NOMO-1 treated with DMSO at 0.1 percent for 48 hours (cell line): ENCODE measurements at regions not wholly inside any gene's neighbourhood (a gene's known extent, or its start where the extent isn't known, plus 50 kb on each side); places are given as distances from the start of the nearest gene placed in this dataset.
A peak's percentile ranks its signal among the peaks of the same experiment; 100 is the strongest.
"Not testable (repeated sequence)": the region's sequence is repeated elsewhere in the genome, so short reads cannot be mapped to it uniquely, and the experiment has no call there.

ENCODE experiments used
- DNase-seq: peaks from one replicate; lab custom pipeline; 2025; ENCODE audit not compliant: unreplicated experiment; lab: John Stamatoyannopoulos, UW

DNA sequence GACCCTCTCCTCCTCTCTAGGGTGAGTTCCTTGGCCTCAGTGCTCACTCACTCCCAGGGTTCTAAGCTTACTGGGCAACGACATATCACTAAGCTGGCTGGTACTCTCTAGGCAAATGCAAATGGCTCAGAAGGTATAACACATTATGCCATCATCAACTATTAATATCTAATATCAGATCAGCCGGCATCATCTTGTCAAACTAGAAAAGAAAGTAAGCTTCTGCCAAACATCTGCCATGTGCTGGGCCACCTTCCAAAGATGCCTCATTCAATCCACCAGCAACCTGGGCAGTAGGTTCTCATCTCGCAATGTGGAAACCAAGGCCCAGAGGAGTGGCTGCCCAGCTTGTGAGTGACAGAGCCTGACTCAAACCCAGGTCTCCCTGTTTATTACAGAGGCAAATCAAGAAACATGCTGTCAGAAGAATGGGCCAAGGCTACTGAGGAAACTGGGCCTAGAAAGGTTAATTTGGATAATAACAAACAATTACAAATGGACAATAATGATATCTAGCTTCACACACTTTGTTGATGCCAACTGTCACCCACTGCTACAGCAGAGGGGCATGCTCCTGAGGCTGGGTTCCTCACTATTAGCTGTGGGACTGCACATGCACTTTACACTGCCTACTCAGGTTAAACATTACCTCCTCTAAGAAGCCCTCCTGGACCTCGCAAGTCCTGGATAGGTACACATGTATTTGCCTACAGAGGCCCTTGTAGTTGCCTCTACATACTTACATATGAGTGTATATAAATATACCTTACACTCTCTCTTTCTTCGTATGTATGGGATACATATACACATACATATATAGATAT, 183.3 kb upstream of the JUN start:
- DNase-seq: no peak

DNA sequence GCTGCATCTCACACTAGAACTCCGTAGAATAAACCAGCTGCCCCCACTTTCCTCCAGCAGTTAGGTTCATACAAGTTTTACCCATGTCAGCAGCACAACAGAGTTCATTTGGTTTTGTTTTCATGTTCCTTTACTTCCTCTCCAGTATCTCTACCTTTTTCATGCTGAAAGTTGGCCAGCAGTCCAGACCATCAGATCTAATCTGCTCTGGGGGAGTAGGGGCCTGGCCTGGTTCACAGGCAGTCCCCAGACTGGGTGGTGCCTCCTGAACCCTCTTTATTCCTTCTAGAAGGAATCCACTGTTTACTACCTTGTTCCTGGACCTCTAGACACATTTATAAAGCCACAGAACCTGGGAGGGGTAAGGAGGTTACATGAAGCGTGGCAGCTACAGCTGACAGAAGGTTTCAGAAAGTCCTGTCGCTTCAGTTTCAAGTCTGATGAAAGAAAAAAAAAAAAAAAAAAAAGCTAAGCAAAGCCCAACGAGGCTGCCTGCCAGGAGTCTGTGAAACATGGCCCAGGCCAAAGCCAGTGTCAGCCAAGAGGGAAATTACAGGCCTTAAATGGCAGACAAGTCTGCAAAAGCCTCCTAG, 184.6 kb upstream of the JUN start:
- DNase-seq: no peak

DNA sequence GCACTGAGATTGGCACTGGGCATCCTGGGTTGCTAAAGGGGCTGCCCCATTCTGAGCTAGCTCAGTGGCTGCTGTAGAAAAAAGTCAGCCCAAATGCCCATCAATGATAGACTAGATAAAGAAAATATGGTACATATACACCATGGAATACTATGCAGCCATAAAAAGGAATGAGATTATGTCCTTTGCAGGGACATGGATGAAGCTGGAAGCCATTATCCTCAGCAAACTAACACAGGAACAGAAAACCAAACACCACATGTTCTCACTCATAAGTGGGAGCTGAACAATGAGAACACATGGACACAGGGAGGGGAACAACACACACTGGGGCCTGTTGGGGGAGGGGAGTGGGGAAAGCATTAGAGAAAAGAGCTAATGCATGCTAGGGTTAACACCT, 185.3 kb upstream of the JUN start:
- DNase-seq: not testable (repeated sequence)

DNA sequence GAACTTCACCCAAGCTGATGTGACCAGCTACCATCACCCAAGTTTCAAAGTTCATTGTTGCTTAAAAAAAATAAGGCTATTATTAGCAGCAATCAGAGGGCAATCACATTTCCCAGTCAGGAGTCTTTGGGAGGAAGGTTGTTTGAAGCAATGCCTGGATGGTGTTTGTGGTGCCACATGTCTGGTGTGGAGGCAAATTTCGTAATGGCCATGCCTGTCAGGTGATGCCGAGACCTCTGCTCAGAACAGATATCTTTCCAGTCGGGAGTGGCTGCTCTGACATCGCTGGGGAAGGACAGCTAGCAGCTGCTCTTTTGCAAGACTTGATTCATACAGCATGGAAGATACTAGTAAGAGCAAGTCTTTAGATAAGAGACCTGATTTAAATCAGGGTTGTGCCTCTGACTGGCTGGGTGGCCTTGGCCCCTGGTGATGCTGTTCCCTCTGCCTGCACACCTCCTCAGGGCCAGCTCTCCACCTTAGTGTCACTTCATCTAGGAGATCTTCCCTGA, 187.8 kb upstream of the JUN start:
- DNase-seq: no peak

DNA sequence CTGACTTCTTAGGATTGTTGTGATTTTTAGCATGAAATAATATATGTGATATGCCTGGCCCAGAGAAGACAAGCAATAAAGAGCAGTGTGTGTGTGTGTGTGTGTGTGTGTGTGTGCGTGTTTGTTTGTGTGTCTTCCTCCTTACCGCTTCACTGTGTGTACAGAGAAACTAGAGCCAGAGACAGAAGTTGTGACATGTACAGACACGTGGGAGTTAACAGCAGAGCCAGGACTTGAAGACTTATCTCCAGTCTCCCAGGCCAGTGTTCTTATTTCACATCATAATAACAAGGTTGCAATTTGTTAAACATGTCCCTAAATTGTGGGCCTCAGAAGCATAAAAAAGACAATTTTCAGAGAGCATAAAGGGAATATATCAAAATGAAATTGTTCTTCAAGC, 192.0 kb upstream of the JUN start:
- no peak for DNase-seq

DNA sequence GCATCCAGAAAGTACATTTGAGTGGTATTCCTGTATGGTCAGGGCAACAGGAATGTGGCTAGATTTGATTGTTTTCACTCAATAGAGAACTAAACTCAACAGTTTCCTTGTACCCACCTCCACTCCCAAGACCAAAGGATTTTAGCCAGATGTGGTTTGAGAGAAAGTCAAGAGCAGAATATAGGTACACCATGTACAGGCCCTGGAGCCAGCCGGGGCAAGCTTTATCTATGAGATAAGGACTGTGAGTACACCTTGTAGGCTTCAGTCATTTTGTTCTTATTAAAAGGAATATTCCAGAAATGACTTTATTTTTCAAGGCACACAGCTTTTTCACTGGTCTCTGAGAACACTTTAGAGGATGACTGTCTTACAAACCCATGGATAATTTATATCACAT, 192.4 kb upstream of the JUN start:
- DNase-seq: no peak

DNA sequence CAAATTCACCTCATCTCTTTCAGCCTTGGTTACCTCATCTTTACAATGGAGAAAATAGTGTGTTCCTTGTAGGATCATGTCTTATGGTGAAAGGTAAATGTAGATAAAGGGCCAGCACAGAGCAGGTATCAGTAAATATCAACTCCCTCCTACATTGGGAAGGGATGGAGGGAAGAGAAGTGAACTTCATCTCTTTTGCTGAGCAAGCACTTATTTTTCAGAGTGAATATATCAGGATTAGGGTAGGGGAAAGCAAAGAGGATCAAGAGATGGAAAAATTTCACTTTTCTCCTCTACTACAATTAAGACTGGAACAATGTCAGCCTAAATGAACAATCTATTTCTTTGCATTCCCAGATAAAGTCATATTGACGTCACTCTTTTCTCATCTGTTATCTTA, 193.8 kb upstream of the JUN start:
- DNase-seq: no peak

DNA sequence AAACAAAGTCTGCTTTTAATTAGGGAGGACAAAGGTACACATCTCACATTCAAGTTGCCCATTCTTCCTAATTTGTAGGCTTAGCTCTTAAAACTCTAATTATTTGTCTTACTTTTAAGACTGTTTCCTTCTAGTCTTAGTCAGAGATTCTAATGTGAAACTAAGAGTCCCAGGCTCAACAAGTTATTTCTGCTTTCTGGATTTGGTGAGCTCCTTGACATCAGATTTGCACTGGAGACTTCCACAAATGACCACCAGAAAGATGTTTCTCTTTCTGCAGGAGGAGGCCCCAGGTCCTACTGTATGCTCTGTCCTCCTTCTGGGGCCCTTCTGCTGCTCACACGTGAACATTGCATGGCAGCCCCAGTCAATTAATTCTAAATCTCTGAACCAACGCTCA, 194.2 kb upstream of the JUN start:
- DNase-seq: peak; percentile 9

DNA sequence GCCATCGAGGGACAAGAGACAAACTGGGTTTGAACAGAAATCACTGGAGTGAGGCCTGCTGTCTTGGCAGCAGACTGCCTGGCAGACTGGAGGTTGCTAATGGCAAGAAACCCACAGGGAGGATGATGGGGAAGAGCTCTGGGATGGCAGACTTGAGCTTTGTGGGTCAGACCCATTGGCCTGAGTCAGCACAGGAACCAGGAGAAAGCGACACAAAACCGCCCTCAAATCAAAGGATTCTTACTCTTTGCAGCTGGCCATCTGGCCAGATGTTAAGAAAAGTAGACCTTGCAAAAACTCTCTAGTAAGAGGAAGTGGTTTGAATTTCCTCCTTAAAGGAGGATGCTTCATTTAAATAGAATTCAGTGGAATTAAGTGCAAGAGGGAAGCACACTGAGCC, 195.2 kb upstream of the JUN start:
- DNase-seq: peak; percentile 55

DNA sequence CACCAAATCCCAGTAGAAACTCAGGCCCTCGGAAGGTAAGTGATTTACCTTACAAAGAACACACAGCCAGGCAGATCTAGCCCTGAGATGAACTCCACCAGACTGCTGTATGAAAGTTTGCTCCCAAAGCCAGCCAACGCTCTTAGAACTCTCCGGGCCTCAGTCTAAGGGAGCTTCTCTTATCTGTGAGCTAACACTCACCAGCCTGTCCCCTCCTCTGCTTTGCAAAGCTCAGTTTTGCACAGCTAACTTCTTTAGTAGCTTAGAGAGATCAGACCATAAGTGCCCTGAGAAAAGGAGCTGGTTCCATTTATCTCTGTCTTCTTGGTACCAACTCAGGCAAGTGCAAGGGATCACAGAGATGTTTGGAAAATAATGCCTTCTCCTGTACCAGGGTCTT, 195.8 kb upstream of the JUN start:
- no peak for DNase-seq

DNA sequence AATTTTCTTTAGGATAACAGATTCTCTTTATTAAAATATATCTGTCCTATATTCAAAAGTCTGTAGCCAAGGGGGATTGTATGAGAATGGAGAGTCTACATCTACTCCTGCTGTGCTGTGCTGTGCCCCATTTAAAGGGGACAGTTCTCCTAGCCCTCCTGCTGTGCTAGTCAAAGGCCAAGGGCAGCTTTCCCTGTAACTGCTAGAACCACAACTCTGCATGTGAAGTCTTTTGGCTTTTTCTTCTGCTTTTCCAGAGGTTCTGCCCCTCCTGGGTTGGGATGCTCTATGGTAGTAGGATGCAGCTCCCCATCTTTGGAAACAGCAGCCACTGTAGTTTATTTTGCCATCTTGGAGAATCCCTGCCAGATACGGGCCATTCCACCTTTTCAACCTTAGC, 197.5 kb upstream of the JUN start:
- no peak for DNase-seq

DNA sequence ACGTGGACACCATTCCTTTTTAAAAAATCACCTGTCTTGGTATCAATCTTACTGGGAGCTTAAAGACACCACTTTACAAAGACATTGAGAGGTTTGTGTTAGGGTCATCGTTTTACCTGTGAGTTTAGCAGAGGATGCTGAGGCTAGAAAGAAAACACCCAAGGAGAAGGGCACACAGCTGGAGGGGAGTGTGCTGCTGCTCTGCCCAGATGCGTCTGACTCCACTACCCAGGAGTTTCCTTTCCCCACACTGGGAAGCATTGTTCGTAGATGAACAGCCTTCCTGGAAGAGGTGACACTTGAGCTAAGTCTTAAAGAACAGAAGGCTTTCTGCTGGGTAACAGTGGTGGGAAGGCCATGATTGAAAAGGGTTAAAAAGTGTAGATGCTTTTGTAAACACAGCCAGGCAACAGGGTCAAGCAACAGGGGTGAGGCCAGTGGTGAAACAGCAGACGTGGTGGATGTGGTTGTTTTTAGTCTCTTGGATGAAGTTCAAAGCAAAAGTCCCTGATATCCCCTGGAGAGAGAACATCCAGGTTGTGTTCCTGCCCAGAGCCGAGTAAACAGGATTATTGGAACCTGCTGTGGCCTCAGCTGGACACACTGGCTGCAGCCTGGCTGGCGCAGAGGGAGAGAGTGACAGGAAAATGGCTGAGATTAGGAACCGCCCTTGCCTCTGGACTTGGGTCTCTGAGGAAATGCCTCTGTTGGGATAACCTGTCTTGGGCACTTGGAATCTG, 198.6 kb upstream of the JUN start:
- no peak for DNase-seq

DNA sequence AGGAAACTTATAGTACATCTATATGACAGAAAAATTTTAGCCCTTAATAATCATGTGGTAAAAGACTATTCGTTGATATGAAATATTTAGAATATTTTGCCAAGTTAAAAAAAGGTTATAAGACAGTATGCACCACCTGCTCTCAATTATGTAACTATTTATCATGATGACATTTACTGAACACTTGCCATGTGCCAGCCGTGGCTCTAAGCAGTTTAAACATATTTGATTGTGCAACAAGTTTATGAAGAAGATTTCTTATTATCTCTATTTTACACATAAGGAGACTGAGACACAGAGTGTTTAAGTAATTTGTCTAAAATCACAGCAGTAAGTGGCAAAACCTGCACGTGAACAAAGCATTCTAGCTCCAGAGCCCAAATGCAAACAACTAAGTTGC, 199.3 kb upstream of the JUN start:
- DNase-seq: peak; percentile 24

DNA sequence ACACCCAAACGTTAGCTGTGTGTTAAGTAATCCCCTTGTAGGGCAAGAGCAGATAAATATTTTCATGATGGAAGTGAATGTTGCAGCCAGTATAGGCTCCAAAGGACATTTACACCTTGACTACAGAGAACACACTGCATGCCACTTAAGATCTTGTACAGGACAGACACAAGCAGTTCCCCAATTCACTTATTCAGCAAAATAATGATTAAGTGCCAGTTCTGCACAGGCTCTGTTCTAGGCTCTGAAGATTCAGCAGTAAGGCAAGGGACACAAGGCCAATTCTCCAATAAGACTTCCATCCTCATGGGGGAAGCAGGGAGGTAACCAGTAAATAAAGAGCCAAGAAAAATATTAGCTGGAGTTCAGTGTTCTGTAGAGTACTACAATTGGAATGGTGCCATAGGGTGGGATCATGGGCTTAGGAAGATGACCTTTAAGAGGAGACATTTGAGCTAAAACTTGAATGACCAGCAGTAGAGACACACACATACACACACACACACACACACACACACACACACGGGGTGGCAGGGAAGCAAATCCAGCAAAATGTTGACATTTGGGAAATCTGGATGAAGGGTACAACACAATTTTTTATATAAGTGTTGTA, 199.9 kb upstream of the JUN start:
- DNase-seq: no peak

DNA sequence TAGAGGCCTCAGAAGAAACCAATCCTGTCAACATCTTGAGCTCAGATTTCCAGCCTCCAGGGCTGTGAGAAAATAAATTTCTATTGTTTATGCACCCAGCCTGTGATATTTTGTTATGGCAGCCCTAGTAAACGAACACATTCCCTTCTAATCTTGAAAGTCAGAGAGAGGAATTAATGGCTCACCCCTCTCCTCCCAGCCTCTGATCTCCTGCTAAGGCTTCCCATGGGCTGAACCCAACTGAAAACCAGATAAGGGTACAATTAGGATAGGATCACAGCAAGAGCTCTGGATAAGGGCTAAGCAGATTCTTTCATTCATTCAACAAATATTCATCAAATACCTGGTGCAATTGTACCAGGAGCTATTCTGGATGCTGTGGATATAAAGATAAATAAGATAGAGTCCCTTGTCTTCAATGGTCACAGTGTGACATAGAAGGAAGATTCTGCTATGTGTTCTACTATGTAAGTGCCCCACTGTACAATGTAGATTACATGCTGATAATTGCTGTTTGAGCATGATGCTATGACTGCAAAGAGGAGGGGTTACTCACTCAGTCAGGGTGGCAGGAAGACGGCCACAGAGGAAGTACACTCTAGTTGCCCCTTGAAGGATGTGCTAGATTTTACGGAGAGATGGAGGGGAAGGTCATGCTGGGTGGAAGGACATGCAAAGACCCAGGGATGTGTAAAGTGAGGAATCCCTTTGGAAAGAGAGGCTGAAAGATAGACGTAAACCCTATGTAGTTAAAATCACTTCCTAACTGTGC, 203.3 kb upstream of the JUN start:
- no peak for DNase-seq

DNA sequence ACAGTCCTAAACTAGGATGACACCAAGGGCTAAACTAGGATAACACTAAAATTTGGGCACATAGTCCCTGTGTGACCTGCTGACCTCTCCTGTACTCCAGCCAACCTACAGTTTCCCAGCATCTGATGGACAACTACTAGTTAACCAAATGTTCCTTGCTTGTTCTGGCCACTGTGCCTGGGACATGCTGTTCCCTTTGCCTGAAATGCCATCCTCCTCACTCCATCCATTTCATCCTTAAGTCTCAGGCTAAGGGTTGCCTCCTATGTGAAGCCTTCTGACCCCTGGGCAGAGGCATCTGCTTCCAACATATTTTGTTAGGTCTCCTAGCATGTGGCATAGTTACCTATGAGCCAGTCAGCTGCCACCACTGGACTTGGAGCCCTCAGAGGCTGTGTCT, 204.9 kb upstream of the JUN start:
- DNase-seq: no peak

DNA sequence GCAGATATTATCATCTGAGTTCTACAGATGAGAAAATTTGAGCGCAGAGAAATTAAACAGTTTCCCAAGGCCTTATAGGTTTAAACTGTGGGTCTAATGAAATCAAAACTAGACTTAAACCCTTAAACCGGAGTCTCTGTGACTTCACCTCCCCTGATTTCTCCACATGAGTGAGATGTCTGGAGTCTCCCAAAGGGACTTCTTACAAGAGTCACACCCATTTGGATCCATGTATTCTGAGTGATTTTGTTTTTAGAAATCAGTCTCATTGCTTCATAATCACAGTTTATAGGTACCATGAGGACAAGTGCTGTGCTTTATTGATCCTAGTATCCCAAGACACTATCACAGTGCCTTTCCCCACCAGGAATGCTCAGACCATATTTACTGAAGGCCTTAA, 206.0 kb upstream of the JUN start:
- DNase-seq: no peak

DNA sequence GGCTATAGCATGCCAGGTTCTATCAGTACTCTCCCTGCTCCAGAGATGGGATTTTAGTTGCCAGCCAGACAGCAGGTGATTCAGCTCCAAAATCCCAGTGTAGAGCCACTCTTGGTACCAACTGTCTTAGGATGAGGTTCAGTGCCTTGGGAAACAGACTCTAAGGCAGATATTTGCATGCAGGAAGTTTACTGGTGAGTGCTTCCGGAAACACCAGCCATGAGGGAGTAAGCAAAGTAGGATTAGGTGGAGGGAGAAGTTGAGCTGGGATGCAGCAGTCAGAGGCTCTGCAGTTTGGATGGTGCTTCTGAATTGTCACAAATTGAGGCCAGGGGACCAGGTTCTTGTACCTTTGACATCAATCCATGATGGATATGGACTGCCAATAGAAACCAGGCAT, 207.5 kb upstream of the JUN start:
- DNase-seq: no peak

DNA sequence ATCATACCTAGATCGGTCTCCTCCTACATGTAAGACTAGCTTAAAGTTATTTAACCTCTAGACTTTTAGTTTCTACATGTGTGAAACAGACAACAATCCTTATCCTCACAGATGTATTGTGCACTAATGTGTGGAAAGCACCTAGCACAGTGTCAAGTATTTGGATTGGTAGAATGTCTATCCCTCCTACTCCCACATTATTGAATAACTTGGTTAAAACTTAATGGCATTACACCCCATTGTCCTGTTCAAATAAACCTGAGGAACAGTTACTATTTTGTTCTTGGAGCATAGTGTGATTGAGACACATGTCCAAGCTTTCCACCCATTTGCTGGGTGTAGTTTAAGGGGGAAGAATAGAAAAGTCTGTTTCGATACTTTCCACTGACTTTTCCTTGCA, 208.8 kb upstream of the JUN start:
- no peak for DNase-seq

DNA sequence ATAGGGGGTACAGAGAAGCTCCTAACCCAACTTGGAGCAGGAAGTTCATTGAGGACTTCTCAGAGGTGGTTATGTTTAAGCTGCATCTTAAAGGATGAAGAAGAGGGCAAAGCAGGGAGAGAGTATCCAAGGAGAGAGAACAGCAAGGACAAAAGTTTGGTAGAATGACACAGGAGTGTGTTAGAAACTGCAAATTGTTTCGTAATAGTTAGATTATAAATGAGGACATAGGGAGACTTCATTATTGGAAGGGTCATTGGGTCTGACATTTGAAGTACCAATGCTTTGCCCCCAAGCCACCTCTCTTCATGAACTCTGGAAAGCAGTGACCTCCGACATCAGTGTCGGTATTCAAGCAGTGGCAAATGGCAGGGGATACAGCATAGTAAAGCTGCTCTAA, 209.6 kb upstream of the JUN start:
- DNase-seq: no peak

DNA sequence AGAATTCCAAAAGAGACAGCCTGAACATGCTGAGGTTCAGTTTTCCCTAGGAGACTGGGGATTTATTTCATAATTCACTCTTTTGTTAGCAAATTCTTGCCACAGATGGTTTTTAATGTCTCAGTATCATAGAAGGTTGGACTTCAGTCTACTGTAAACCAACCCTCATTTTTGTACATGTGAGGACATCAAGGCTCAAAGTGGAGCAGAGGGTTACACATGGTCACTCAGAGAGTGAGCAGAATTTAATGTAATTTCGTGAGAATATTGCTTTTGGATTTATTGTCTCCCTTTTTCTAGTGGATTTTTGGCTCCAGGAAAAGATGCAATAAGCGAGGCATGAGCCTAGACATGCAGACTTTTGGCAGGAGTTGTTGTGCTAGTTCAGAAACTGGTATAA, 210.8 kb upstream of the JUN start:
- no peak for DNase-seq
